Chondrocyte (in vitro differentiated cells): ENCODE measurements at regions not wholly inside any gene's neighbourhood (a gene's known extent, or its start where the extent isn't known, plus 50 kb on each side); places are given as distances from the start of the nearest gene placed in this dataset.

ENCODE experiments used
- DNase-seq: peaks from one replicate; pipeline ENCODE4 v3.0.0; 2021; ENCODE audit warnings: mixed read lengths, low spot score
- H3K27ac Mint-ChIP-seq: one replicate; pipeline ENCODE4 v1.8.0; 2021; ENCODE audit warnings: mild to moderate bottlenecking, moderate library complexity, mixed read lengths; ENCODE audit not compliant: unreplicated experiment
- H3K27me3 Mint-ChIP-seq: 2 replicates; pipeline ENCODE4 v1.8.0; 2021; ENCODE audit warnings: low read depth, mixed read lengths
- H3K36me3 Mint-ChIP-seq: 2 replicates; pipeline ENCODE4 v1.8.0; 2021; ENCODE audit warnings: low read depth, mixed read lengths
- H3K4me1 Mint-ChIP-seq: 2 replicates; pipeline ENCODE4 v1.8.0; 2021; ENCODE audit warnings: low read depth, mild to moderate bottlenecking, mixed read lengths
- H3K4me3 Mint-ChIP-seq: one replicate; pipeline ENCODE4 v1.8.0; 2021; ENCODE audit warnings: mild to moderate bottlenecking, moderate library complexity, mixed read lengths; ENCODE audit not compliant: unreplicated experiment
- H3K9me3 Mint-ChIP-seq: 2 replicates; pipeline ENCODE4 v1.8.0; 2021; ENCODE audit warnings: low read depth, mixed read lengths
- CTCF ChIP-seq: fragments of 200-600 bp; sonication (generic); IDR thresholded peaks from 2 replicates; pipeline ENCODE4 v1.5.0; 2021; ENCODE audit warnings: antibody characterized with exemption, mild to moderate bottlenecking, moderate library complexity

DNA sequence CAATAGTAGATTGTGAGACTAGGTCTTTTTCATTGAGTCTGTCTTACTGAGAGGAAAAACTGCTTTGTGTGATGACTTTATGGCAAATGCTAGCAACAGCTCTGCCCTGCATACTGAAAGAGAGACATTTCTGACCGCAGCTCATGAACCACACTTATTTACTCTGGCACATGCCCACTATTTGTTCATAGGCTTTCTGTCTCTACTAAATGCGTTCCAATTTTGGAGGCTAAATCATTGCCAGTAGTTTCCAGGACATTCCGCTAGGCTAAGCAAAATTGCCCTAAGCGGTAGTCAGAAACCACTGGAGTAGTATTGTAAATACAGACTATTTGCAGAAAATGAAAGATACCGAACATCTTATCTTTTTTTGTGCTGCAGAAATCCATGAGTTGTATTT lies 55.6 kb upstream of the DLX6 start:
- Mint-ChIP-seq H3K4me3 (no peak overlapping the region), H3K9me3 (no peaks in the 10 kb centered on the region), H3K4me1 (peaks cover 31% of the 10 kb centered on the region), H3K27me3 (peaks cover 5% of the 10 kb centered on the region), H3K27ac (no peak overlapping the region), H3K36me3 (no peaks in the 10 kb centered on the region)
- peak; percentile 9 for TF ChIP-seq CTCF
- DNase-seq: no peak

- H3K27ac Mint-ChIP-seq: no peak overlapping the region
- no peaks in the 10 kb centered on the region for H3K9me3 Mint-ChIP-seq
- no peak overlapping the region for H3K4me3 Mint-ChIP-seq
- H3K36me3 Mint-ChIP-seq: no peaks in the 10 kb centered on the region
- DNase-seq: peak; percentile 72
- no peaks in the 10 kb centered on the region for H3K27me3 Mint-ChIP-seq
- H3K4me1 Mint-ChIP-seq: peaks cover 31% of the 10 kb centered on the region
- no peak for TF ChIP-seq CTCF
Measured at GRCh38 chr7:96952974-96953391, 52.4 kb upstream of the DLX6 start.

- Mint-ChIP-seq H3K4me1 (peaks cover 31% of the 10 kb centered on the region), H3K4me3 (no peak overlapping the region), H3K9me3 (no peaks in the 10 kb centered on the region), H3K36me3 (no peaks in the 10 kb centered on the region), H3K27ac (no peak overlapping the region), H3K27me3 (peaks cover 5% of the 10 kb centered on the region)
- no peak for TF ChIP-seq CTCF
- DNase-seq: no peak
Measured at GRCh38 chr7:96953676-96954513, 51.5 kb upstream of the DLX6 start.
